GM19043 (cell line): ENCODE measurements at regions not wholly inside any gene's neighbourhood (a gene's known extent, or its start where the extent isn't known, plus 50 kb on each side); places are given as distances from the start of the nearest gene placed in this dataset.

Experiments used
- ATAC-seq: cut with Tn5 transposase; IDR thresholded peaks from one replicate; pipeline ENCODE4 v1.9.1; 2021; ENCODE audit warnings: low read depth; ENCODE audit not compliant: unreplicated experiment

DNA sequence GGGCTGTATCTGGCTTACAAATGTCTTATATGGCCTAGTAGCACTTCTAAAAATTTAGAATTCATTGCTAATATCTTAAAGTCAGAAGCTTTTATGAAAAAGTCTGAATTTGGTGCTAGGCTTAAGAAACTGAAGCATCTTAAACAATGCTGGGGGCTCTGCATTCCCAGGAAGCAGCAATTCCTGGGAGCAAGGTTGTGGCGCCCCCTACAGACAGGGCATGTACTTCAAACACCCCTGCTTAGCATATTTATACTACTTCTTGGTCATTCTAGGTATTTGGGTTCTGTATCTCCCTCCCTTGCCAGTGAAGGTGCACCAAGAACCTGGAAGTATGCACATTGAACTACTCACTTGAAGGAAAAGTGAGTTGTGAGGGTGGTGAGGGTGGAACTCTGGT lies 64.6 kb upstream of the GRIA1 start:
- no peak for ATAC-seq

DNA sequence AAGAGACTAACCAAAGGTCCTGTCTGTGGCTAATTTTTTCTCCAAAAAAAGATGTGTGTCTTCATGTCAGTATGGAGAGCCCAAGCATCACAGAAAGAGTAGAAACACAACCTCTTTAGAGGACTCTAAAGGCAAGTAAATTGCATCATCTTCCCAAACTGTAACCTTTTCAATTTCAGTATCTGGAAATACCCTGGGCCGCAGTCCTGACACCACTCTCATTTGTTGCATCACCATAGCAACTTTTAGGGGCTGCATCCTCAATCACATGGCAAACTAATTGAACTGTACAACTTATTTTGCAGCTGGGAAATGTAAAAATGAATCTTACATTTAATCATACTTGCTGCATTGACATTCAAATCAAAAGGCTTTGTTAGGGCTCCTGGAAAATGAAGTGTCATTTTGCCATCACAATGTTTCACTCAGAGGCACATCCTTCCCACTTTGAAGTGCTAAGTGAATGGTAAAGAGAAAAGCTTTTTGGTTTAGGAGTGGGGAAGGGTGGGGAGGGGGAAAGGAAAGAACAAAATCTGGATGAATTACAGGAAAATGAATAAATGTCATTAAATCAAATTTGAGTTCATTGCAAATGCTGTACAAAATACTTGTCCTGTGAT lies 60.6 kb upstream of the GRIA1 start:
- no peak for ATAC-seq

DNA sequence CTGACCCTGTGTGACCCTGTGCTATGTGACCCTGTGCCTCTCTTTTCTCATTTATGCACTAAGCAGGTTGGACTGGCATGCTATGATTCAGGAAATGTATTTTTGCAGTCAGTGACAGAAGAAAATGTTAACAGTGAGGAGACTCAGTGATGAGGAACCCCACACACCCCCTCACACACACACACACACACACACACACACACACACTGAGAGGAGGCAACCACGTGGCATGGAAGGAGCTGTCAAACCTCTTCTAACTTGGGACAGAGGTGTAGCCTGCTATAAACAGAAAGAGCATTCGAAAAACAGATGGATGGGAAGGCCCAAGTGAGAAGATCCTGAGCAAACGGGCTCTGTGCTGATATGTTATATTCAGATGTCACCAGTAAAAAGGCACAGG lies 57.9 kb upstream of the GRIA1 start:
- no peak for ATAC-seq

DNA sequence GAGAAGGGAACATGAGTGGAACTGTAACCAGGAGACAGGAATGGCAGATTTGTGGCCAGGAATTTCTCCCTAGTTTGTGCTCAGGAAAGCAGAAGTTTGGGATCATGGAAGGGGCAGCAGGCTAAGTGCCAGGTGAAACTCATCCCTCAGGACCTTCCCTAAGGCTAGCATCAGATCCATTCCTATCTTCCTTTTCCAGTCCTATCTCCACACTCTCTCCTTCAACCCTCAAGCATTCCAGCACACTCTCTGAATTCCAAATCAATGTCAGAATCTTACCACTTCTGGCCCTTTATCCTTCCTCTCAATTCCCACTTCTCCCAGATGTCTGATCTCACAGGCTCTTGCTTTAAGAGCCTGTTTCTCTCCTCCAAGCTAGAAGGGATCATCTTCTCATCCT lies 53.2 kb upstream of the GRIA1 start:
- no peak for ATAC-seq

DNA sequence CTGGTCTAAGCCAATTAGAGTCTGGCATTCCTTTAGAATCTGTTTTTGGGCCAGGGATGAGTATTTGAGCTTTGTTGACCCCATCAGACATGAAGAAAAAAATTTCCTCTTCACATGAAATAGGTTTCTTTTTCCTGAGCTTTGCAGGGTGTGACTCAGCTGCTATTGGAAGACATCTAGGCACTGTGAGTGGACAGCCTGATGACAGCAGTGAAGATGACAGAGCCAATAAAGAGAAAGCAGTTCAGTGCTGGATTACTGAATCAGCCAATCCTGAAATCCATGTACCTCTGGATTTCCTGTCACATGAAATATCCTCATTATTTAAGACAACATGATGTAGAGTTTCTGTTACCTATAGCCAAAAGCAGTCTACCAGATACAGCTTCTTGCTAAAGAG lies 51.3 kb upstream of the GRIA1 start:
- no peak for ATAC-seq
